Type B pancreatic cell (in vitro differentiated cells): ENCODE measurements at regions not wholly inside any gene's neighbourhood (a gene's known extent, or its start where the extent isn't known, plus 50 kb on each side); places are given as distances from the start of the nearest gene placed in this dataset.

Experiments used
- DNase-seq: peaks from one replicate; pipeline ENCODE4 v3.0.0; 2021; ENCODE audit warnings: mixed read lengths; ENCODE audit not compliant: unreplicated experiment; ENCODE audit errors: extremely low spot score
- H3K27ac Mint-ChIP-seq: 2 replicates; pipeline ENCODE4 v1.8.0; 2021; ENCODE audit warnings: mild to moderate bottlenecking, mixed read lengths
- H3K27me3 Mint-ChIP-seq: 2 replicates; pipeline ENCODE4 v1.8.0; 2021; ENCODE audit warnings: mixed read lengths
- H3K36me3 Mint-ChIP-seq: 2 replicates; pipeline ENCODE4 v1.8.0; 2021; ENCODE audit warnings: mixed read lengths
- H3K4me1 Mint-ChIP-seq: one replicate; pipeline ENCODE4 v1.8.0; 2021; ENCODE audit warnings: mixed read lengths; ENCODE audit not compliant: unreplicated experiment
- H3K4me3 Mint-ChIP-seq: 2 replicates; pipeline ENCODE4 v1.8.0; 2021; ENCODE audit warnings: mild to moderate bottlenecking, mixed read lengths
- H3K9me3 Mint-ChIP-seq: 2 replicates; pipeline ENCODE4 v1.8.0; 2021; ENCODE audit warnings: mixed read lengths
- CTCF ChIP-seq: fragments of 200-600 bp; sonication (generic); conservative IDR thresholded peaks from 2 replicates; pipeline ENCODE4 v1.5.0; 2021; ENCODE audit warnings: antibody characterized with exemption, mild to moderate bottlenecking

- no peak for TF ChIP-seq CTCF
- H3K9me3 Mint-ChIP-seq, result no peaks in the 10 kb centered on the region
- peaks cover 6% of the 10 kb centered on the region for H3K27me3 Mint-ChIP-seq
- H3K36me3 Mint-ChIP-seq, result no peaks in the 10 kb centered on the region
- no peak overlapping the region for H3K4me3 Mint-ChIP-seq
- peaks cover 12% of the 10 kb centered on the region for H3K4me1 Mint-ChIP-seq
- H3K27ac Mint-ChIP-seq, result no peak overlapping the region
- no peak for DNase-seq
Measured at GRCh38 chr12:127685931-127686330, 581.0 kb upstream of the TMEM132C start.

GRCh38 chr12:127687181-127687580, 579.8 kb upstream of the TMEM132C start:
- H3K27ac Mint-ChIP-seq, result no peak overlapping the region
- peaks cover 3% of the 10 kb centered on the region for H3K27me3 Mint-ChIP-seq
- no peaks in the 10 kb centered on the region for H3K36me3 Mint-ChIP-seq
- H3K4me1 Mint-ChIP-seq, result peaks cover 5% of the 10 kb centered on the region
- DNase-seq, result no peak
- no peak overlapping the region for H3K4me3 Mint-ChIP-seq
- TF ChIP-seq CTCF, result no peak
- no peaks in the 10 kb centered on the region for H3K9me3 Mint-ChIP-seq

DNA sequence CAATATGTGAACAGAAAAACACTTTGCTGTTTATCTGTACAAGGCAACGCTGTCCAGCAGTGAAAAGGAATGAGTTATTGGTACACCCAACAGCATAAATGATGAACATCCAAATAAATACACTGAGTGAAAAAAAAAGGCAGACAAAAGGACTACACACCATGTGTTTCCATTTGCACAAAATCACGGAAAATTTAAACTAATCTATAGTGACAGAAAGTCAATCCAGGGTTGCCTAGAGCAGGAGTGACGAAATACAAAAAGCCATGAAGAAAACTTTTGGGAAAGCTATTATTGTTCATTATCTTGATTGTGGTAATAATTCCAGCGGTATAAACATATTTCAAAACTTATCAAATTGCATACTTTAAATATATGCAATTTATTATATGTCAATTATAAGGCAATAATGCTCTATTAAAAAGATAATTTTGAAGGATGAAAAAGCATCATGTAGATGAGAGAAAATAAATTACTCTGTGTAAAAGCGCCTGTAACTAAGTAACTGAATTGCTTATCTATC, 578.0 kb upstream of the TMEM132C start:
- Mint-ChIP-seq H3K9me3 (no peaks in the 10 kb centered on the region), H3K4me3 (no peak overlapping the region), H3K27ac (no peak overlapping the region), H3K4me1 (peaks cover 5% of the 10 kb centered on the region), H3K27me3 (no peaks in the 10 kb centered on the region), H3K36me3 (no peaks in the 10 kb centered on the region)
- no peak for DNase-seq
- TF ChIP-seq CTCF, result no peak

GRCh38 chr12:127690161-127690560, 576.8 kb upstream of the TMEM132C start:
- peaks cover 5% of the 10 kb centered on the region for H3K4me1 Mint-ChIP-seq
- no peak overlapping the region for H3K4me3 Mint-ChIP-seq
- H3K27me3 Mint-ChIP-seq, result no peaks in the 10 kb centered on the region
- H3K9me3 Mint-ChIP-seq, result no peaks in the 10 kb centered on the region
- H3K27ac Mint-ChIP-seq, result no peak overlapping the region
- peak; percentile 65 for TF ChIP-seq CTCF
- DNase-seq, result no peak
- no peaks in the 10 kb centered on the region for H3K36me3 Mint-ChIP-seq

- peaks cover 3% of the 10 kb centered on the region for H3K27me3 Mint-ChIP-seq
- H3K9me3 Mint-ChIP-seq, result peaks cover 4% of the 10 kb centered on the region
- H3K36me3 Mint-ChIP-seq, result no peaks in the 10 kb centered on the region
- H3K4me3 Mint-ChIP-seq, result no peak overlapping the region
- H3K27ac Mint-ChIP-seq, result no peak overlapping the region
- no peak for TF ChIP-seq CTCF
- no peak for DNase-seq
- no peaks in the 10 kb centered on the region for H3K4me1 Mint-ChIP-seq
Measured at GRCh38 chr12:127696963-127697362, 570.0 kb upstream of the TMEM132C start.

DNA sequence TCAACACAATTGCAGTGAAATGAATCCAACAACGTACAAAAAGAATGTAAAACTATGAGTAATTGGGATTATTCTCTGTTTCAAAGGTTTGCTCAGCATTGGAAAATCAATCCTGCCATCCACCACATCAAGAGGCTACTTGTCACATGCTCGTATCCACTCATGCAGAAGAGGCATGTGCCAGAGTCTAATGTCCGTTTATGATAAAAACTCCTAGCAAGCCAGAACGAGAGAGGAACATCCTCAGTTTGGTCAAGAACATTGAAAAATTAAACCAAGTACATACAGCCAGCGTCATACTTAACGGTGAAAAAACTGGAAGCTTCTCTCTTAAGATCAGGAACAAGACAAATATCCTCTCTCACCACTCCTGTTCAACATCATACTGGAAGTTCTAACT, 563.9 kb upstream of the TMEM132C start:
- DNase-seq, result no peak
- Mint-ChIP-seq H3K9me3 (peaks cover 4% of the 10 kb centered on the region), H3K4me3 (no peak overlapping the region), H3K36me3 (no peaks in the 10 kb centered on the region), H3K27ac (no peak overlapping the region), H3K27me3 (peaks cover 14% of the 10 kb centered on the region), H3K4me1 (no peaks in the 10 kb centered on the region)
- no peak for TF ChIP-seq CTCF
